ENCODE measurements at regions not wholly inside any gene's neighbourhood (a gene's known extent, or its start where the extent isn't known, plus 50 kb on each side); places are given as distances from the start of the nearest gene placed in this dataset.
"Not testable (repeated sequence)": the region's sequence is repeated elsewhere in the genome, so short reads cannot be mapped to it uniquely, and the experiment has no call there.

DNA sequence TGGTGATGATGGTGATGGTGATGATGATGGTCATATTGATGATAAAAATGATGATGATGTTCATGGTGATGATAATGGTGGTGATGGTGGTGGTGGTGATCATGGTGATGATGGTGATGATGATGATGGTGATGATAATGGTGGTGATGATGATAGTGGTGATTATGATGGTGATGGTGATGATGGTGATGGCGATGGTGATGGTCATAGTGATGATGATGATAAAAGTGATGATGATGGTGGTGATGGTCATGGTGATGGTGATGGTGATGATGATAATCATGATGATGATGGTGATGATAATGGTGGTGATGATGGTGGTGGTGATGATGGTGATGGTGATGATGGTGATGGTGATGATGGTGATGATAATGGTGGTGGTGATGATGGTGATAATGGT lies 478.7 kb downstream of the TYW1 start:
- DNase-seq (ENCODE audit: low read depth): no peak

DNA sequence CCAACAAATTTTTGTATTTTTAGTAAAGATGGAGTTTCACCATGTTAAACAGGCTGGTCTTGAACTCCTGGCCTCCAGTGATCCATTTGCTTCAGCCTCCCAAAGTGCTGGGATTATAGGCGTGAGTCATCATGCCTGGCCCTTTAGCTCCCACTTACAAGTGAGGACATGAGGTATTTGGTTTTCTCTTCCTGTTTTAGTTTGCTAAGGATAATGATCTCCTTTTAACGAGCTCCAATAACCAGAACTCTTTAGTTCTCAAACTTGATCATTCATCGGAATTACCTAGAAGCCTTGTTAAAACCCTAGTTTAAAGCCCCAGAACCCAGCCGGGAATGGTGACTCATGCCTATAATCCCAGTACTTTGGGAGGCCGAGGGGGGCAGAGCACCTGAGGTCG lies 481.4 kb downstream of the TYW1 start:
- no peak for DNase-seq (ENCODE audit: low read depth)

DNA sequence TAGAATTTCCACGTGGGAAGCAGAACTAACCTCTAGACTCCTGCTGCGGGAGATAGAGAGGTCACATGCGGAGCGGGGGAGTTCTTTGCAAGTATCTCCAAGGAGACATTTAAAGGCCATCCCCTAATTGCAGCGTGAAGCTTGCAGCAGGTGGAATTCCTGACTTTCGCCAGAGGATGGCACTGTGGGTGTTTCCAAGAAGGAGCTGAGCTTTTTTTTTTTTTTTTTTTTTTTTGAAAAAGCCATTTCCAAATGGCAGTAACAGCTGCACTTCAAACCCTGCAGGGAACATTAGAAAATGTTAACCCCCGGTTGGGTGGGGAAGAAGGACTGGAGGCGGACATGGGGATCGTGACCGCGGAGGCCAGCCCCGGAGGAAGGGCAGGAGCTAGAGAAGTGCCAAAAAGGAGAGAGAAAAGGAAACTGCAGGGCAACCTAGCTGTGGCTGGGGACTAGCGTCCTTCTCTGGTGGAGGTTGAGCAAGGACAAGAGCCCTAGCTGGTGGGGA lies 487.7 kb downstream of the TYW1 start:
- DNase-seq (ENCODE audit: low read depth): peak; percentile 23

DNA sequence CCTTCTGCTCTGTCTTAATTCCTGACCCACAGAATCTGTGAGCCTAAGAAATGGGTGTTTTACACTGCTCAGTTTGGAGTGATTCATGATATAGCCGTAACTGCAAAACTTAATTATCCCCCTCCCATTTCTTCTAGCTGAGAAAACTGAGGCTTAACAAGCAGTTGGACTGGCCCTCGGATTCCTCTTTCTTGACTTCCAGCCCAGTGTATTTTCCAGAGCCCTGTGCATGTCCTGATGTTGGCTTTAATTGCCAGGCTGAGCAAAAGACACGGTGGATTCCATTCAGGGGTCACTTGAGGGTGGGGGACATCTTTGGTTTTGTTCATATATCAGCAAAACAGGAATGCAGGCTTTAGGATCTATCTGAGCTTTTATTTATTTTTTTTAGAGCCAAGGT lies 489.8 kb downstream of the TYW1 start:
- DNase-seq (ENCODE audit: low read depth): no peak

DNA sequence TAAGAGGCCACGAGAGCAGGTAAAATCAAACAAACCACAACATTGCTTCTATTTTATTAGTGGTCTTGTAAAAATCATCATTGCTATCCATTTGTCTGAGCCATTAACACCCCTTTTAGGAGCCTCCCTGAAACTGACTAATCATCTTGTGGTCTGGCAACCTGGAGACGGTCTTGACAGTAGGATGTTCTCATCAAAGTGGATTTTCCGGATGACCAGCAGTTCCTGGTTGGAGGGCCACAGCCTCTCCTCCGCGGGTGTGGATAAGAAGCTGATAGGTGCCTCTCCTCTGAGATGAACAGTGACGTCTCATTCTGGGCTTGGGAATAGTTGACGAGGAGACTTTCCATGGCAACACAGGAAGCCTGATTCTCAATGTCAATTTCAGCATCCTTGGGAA lies 490.7 kb downstream of the TYW1 start:
- DNase-seq (ENCODE audit: low read depth): no peak

DNA sequence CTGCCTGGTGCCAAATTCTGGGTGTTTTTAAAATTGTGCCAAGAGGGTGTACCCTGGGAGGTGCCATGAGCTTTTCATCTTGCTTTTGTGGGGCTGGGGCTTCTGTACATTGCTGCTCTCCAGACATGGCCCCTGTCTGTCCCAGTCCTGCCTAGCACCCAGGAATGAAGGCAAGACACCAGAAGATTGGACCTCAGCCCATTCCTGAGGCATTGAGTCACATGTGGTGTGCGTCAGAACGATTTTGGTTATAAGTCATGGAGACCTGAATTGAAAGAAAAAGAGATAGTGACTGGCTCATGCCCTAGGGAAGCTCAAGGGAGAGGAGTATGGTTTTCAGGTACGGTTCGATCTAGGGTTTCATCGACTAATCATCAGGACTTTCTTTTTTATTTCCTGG lies 493.2 kb downstream of the TYW1 start:
- no peak for DNase-seq (ENCODE audit: low read depth)

DNA sequence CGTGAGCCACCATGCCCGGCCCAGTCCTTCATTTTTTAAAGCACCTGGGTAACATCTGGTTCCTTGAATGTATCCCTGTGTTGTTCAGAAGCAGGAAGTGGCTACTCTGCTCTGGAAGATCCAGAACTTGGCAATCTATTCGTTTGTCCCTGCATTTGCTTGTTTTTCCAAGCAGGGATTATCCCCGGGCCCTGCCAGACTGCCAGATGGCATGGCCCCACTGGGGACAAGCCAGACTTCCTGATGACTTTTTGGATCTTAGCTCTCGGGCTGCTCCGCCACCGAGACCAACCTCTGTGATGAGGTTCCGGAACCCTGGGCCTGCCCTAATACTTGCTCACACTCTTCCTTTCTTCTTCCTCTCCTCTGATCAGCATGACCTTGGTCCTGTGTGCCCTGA lies 496.7 kb downstream of the TYW1 start:
- no peak for DNase-seq (ENCODE audit: low read depth)

DNA sequence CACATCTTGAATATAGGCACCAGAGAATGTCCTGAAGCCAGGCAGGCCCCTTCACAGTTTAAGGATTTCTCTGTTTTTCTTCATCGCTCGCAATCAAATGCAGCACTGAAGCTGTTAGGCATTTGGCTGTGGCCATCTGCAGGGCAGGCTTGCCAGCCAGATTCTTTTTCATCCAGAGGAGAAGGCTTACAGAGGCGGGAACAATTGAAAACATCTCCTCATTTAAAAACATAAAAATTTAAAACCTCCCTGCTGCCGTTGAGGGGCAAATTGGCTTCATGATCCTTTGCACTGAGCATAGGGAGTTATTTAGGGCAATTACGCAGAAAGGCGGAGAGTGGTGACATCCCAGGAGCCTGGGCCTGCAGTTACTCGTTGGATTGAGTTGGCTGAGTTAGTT lies 500.0 kb downstream of the TYW1 start:
- no peak for DNase-seq (ENCODE audit: low read depth)

DNA sequence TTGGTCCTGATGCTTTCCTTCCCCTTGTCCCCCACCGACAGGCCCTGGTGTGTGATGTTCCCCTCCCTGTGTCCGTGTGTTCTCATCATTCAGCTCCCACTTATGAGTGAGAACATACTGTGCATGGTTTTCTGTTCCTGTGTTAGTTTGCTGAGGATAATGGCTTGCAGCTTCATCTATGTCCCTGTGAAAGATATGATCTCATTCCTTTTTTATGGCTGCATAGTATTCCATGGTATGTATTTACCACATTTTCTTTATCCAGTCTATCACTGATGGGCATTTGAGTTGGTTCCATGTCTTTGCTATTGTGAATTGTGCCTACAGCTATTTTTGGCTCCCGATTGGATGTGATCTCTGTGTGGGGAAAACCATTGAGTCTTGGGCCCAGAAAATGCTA lies 501.3 kb downstream of the TYW1 start:
- DNase-seq (ENCODE audit: low read depth): not testable (repeated sequence)

DNA sequence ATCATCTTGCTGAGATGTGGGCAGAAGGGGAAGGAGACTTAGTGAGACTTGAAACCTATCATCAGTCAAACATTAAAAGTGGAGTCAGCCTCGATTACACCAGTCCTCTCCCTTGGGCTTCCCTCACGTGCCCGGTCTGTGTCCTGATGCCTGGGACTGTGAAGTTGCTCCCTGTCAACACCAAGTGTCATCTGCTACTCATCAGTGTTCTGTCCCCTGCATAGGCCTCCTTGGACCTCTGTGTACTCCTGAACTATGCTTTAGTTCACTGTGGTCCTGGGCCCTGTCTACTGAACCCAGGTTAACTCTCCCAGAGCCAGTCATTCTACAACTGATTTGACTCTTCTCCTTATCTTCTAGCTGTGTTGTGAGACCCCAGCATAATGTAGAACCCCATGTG lies 506.3 kb downstream of the TYW1 start:
- DNase-seq (ENCODE audit: low read depth): no peak

DNA sequence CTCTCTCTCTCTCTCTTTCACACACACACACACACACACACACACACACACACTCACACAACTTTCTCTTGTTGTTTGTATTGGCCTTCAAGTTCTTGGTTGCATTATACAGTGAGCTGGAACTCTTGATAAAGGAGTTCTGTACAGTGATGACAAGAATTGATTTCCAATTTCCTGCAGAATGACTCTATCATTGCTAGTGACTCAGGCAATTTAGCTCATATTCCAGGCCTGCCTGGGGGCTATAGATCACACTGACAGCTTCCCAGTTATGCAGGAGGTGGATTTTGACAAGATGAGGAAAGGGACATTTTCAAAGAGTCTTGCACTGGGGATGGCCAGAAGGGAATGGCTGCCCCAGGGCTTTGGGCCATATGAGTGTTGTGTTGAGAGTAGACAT lies 508.8 kb downstream of the TYW1 start:
- DNase-seq (ENCODE audit: low read depth): no peak

DNA sequence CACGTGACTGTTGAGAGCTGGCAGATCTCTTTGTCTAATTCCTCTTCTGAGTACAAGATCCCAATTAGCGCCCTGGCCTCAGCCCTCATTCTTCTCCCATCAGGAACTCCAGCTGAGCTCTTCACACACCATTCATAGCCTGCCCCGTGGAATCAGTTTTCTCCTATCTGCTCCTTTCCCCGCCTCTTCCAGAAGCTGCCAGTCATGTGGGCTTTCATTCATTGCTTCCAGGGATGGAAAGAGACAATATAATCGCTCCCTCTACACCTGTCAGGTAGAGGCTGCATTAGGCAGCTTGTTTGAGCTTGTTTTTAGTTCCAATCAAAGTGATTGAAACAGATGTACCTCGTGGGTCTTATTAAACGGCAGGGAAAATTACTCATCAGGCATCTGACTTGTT lies 515.8 kb downstream of the TYW1 start:
- DNase-seq (ENCODE audit: low read depth): no peak

DNA sequence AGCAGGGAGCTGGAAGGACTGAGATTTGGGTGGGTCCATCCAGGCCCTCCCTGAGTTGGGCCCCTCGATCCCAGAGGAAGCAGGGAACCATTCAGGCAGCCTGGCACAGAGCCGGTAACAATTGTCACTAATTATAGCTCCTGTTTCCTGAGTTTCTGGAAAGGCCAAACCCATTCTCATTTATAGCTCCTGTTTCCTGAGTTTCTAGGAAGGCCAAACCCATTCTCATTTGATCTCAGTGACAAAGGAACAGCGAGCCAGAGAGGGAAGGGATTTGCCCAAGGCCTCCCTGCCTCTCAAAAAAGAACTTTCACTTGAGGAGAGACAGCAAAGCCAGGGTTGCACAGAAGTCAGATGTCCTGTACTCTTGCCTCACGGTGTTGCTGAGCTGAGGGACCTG lies 521.9 kb downstream of the TYW1 start:
- DNase-seq (ENCODE audit: low read depth): no peak

DNA sequence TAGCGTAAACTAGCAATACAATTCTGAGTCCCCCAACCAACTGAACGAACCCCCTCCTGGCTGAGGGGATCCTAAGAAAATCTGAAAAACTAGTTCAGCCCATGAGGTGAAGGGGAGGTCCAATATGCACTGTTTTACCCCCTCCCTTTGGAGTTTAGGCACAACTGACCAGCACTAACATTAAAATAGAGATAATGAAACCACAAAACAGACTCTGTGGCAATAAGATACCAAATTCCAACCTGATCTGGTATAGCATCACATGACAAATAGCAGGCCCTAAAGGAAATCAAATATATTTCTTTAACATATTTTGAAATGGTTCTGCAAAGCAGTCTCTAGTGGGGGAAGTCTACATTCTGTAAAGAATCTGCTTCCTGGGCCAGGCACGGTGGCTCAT lies 522.5 kb downstream of the TYW1 start:
- DNase-seq (ENCODE audit: low read depth): no peak

DNA sequence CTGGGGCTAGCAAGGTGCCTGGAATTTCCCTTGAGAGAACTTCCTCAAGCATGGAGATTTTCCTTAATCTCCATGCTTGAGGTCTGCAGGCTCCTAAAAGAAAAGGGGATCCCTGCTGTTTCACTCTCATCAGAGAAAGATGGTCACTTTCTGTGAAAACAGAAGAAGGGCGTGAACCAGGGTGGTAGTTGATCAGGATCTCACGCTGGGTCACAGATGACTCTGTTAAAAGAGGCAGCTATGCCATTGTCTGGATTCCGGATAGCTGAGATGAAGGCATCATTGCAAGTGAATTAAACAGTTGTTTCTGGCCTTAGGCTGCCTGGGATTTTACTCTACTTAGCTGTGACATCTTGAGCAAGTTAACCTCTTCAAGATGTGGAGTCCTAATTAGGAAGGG lies 525.9 kb downstream of the TYW1 start:
- no peak for DNase-seq (ENCODE audit: low read depth)

DNA sequence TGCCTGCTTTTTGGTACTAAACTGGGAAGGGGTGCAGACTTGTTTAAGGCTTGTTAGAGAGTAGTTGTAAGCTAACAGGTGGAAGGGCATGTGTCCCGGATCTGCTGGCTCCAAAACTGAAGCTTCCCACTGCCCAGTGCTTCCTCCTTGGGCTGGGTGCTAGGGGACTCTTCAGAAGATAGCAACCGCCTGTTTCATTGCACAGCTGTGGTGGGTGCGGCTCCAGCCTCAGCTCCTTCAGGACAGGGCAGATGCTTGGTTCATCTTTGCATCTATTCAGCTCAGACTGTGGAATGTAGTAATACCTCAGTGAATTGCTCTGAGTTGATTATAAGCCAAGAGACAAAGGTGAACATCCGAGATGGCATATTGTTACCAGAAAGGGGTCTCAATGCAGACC lies 527.1 kb downstream of the TYW1 start:
- DNase-seq (ENCODE audit: low read depth): no peak

DNA sequence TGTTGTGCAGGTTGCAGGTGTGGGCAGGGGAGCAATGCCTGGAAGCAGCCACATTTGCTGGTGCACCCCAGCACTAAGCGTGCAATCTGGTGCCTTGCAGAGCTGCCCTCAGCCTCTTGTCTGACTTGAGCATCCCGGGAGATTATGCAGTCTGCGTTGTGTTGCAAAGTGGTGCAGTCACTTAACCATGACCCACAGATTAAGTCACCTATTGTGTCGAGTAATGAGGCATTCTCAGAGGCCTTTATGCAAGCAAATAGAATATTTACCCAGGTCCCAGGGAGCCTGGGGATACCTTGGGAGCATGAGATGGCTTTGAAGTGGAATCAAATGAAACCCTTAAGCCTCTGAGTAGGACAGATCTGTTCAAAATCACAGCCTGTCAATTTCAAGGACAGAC lies 529.0 kb downstream of the TYW1 start:
- no peak for DNase-seq (ENCODE audit: low read depth)

DNA sequence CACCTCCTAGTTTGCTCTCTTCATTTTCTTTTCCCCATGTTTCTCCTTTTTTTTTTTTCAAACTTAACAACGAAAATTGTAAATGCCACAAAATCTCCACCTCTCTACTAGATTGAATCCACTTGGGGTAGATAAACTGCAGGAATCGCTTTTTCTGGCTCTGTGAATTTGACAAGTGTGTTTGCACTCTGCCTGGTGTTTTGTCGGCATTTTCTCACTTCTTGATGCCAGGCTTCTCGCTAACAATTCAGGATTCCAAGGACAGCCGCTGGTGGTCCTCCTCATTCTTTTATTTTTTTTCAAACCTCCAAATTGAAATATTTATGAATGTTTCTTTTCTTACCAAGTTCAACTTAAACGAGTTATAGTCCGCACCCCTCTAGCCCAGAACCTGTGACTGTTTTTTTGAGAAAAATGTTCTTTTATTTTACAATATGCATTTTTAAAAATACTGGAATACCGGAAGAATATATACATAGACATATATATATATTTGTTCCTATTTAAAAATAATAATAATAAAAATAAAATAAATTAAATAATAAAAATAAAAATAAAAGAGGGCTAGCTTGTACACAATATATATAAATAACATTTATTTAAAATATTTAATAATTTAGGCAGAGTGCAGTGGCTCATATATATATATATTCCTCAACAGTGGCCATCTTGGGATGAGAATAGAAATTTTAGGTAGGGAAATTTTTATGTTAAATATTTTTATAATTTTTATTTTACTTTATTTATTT lies 538.8 kb downstream of the TYW1 start:
- no peak for DNase-seq (ENCODE audit: low read depth)

DNA sequence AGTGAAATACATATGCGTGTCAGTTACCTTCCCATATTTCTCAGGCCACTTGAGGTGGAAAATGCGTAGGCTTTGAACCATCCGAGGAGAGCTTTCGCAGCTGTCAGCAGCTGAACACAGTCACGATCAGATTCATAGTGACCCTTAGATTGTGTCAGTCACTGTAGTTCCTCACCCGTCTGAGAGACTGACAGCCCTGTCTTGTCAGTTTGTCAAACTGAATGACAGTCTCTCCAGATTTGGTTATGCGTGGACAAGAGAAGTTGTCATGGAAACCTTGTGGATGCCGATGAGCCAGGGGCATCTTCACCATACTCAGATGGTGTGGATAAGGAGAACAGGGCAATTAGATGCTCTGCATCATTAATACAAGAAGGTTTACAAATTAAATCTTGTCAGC lies 546.3 kb downstream of the TYW1 start:
- DNase-seq (ENCODE audit: low read depth): no peak

DNA sequence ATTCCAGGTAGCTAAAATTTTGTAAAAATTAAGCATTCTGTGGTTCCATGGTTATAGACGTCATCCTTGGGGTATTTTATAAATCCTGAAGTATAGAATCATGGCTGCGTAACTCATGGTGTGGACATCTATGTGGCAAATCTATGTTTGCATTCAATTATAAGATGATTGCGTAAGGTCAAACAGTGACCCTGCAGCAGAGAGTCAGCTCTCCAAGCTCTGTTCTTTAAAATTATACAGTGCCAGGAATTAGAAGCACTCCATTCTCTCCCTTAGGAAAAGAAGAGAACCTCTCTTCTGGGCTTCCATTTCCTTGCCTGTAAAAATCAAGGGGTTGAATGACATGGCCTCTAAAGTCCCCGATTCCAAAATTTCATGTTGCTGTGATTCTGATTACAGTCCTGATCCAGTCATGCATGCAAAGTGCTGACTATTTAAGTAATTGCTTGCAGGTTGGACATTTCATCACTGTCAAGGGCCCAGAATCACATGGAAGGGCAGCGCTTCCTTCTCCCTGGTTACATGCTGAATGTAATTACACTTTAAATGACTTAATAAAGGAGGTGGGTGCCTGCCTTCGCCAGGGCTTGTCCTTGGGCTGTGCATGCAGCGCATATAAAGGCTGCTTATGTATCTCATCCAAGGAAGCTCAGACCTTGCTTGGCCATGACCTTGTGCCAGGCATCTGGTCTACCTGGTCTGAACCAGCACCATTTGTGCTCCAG lies 550.7 kb downstream of the TYW1 start:
- no peak for DNase-seq (ENCODE audit: low read depth)

DNA sequence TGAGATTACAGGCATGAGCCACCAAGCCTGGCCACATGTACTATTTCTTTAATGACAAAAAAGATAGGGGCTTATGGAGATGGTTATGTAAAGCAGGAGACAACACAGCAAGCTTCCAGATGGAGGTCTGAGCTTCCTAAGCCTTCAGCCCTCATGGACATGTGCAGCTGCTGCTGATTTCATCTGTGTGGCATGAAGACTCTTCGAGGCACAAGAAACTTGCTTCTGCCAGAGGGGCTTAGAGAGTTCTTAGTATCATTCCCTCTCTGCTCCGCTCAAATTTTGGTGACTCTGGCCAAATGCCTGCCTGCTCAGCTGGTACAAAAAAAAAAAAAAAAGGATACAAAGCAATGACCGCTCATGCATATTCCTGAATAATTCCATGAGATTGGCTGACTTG lies 552.5 kb downstream of the TYW1 start:
- DNase-seq (ENCODE audit: low read depth): no peak

DNA sequence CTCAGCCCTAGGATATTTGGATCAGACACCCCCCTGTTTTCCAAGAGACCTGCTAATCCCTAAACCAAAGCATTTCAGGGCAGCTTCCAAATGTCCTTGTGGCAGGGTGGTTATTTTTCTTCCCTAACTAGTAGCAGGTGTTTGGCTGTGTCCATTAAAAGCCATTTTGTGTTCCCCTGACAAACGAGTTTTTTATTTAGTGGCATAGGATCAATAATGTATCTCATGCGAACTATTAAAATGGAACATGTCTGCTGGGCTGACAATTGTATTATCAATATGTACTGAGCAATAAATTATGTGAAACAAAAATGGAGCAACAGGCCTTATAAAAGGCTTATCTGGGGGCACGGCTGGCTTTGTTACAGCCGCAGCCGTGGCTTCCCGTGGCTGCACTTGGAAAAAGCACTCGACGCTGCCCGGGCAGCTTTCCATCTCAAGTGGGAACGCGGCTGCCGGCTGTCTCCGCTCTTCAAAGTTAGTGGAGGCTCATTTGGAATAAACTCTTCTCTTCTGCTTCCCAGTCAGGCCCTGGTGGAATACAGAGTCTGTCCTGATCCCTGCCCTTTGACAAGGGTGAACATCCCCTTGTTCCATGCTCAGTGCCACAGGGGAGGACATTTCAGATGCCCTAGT lies 554.3 kb downstream of the TYW1 start:
- DNase-seq (ENCODE audit: low read depth): no peak

DNA sequence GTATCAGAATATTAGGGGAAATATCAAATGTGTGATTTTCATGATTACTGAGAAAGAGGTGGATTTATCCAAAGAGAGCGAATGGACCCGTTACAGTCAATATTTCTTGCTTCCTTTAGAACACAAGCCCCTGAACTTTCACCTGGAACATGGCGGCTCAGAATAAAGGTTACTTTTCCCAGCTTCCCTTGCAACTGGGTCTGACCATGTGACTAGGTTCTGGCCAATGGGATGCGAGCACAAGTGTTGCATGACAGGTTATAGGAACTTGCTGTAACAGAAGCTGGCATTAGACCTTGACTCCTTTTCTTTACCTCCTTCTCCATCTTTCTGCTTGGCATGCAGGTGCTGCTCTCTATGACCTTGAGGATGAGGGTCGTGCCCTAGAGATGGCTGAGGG lies 556.1 kb downstream of the TYW1 start:
- DNase-seq (ENCODE audit: low read depth): no peak
